Neural crest cell (in vitro differentiated cells): ENCODE measurements at regions not wholly inside any gene's neighbourhood (a gene's known extent, or its start where the extent isn't known, plus 50 kb on each side); places are given as distances from the start of the nearest gene placed in this dataset.
"Not testable (repeated sequence)": the region's sequence is repeated elsewhere in the genome, so short reads cannot be mapped to it uniquely, and the experiment has no call there.

Source experiments
- DNase-seq: peaks from one replicate; pipeline ENCODE4 v3.0.0; 2021; ENCODE audit warnings: low read depth, mixed read lengths, low spot score
- H3K27ac Mint-ChIP-seq: one replicate; pipeline ENCODE4 v1.8.0; 2021; ENCODE audit warnings: mild to moderate bottlenecking, mixed read lengths; ENCODE audit not compliant: unreplicated experiment
- H3K27me3 Mint-ChIP-seq: 2 replicates; pipeline ENCODE4 v1.8.0; 2021; ENCODE audit warnings: low read depth, mild to moderate bottlenecking, mixed read lengths
- H3K36me3 Mint-ChIP-seq: 2 replicates; pipeline ENCODE4 v1.8.0; 2021; ENCODE audit warnings: low read depth, mild to moderate bottlenecking, mixed read lengths
- H3K4me1 Mint-ChIP-seq: 2 replicates; pipeline ENCODE4 v1.8.0; 2021; ENCODE audit warnings: mixed read lengths
- H3K4me3 Mint-ChIP-seq: one replicate; pipeline ENCODE4 v1.8.0; 2021; ENCODE audit warnings: mild to moderate bottlenecking, mixed read lengths
- H3K9me3 Mint-ChIP-seq: 2 replicates; pipeline ENCODE4 v1.8.0; 2021; ENCODE audit warnings: mixed read lengths

DNA sequence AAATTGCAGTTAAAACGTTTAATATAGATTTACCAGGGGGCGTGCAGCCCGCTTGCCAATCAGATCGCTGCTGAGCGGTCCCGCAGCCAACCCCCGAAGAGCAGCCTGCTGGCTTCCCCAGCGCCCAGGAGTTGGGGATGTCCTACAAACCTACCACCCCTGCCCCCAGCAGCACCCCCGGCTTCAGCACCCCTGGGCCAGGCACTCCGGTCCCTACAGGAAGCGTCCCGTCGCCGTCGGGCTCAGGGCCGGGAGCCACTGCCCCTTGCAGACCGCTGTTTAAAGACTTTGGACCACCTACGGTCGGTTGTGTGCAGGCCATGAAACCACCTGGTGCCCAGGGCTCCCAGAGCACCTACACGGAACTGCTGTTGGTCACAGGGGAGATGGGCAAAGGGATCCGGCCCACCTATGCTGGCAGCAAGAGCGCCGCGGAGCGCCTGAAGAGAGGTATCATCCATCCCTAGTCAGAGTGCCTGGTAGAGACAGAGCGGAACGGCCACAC, 1654.9 kb downstream of the SPATA31A7 start:
- H3K4me3 Mint-ChIP-seq, DNase-seq, H3K9me3 Mint-ChIP-seq, H3K4me1 Mint-ChIP-seq, H3K36me3 Mint-ChIP-seq, H3K27ac Mint-ChIP-seq: not testable (repeated sequence)
- peaks cover 53% of the 10 kb centered on the region for H3K27me3 Mint-ChIP-seq

DNA sequence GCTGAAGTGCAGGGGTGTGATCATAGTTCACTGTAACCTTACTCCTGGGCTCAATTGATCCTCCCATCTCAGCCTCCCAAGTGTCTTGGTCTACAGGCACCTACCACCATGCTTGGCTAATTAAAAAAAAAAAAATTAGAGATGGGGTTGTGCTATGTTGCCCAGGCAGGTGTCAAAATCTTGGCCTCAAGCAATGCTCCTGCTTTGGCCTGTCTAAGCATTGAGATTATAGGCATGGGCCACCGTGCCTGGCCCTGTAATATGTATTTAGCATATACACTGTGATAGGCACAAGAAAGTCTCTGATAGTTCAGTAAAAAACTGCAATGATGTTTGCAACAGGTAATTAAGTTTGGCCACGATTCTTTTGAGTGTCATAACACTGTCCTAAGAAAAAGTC, 1658.4 kb downstream of the SPATA31A7 start:
- H3K27ac Mint-ChIP-seq, H3K9me3 Mint-ChIP-seq, H3K4me1 Mint-ChIP-seq, H3K36me3 Mint-ChIP-seq, H3K4me3 Mint-ChIP-seq, DNase-seq: not testable (repeated sequence)
- peaks cover 60% of the 10 kb centered on the region for H3K27me3 Mint-ChIP-seq

DNA sequence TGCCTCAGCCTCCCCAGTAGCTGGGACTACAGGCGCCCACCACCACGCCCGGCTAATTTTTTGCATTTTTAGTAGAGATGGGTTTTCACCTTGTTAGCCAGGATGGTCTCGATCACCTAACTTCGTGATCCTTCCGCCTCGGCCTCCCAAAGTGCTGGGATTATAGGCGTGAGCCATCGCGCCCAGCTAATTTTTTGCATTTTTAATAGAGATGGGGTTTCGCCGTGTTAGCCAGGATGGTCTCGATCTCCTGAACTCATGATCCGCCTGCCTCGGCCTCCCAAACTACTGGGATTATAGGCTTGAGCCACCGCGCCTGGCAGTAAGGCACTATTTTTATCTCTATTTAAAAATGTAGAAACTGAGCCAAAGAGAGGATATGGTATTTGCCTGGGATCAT, 1660.2 kb downstream of the SPATA31A7 start:
- H3K9me3 Mint-ChIP-seq, H3K36me3 Mint-ChIP-seq, H3K27ac Mint-ChIP-seq, H3K4me1 Mint-ChIP-seq, DNase-seq, H3K4me3 Mint-ChIP-seq: not testable (repeated sequence)
- H3K27me3 Mint-ChIP-seq = peaks cover 61% of the 10 kb centered on the region

DNA sequence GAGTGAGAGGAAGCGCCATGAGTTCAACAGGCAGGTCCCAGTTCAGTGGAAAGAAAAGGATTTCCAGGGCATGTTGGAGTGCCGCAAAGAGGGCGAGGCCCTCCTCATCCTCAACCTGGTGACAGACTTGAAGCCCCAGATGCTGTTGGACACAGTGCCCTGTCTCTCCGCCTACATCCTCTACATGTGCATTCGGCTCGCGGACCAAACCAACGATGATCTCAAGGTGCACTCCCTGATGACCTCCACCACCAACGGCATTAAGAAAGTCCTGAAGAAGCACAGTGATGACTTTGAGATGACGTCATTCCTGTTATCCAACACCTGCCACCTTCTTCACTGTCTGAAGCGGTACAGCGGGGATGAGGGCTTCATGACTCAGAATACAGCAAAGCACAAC, 1667.4 kb downstream of the SPATA31A7 start:
- H3K27me3 Mint-ChIP-seq = peaks cover 75% of the 10 kb centered on the region
- H3K4me1 Mint-ChIP-seq, H3K9me3 Mint-ChIP-seq, H3K4me3 Mint-ChIP-seq, H3K27ac Mint-ChIP-seq, H3K36me3 Mint-ChIP-seq, DNase-seq: not testable (repeated sequence)

DNA sequence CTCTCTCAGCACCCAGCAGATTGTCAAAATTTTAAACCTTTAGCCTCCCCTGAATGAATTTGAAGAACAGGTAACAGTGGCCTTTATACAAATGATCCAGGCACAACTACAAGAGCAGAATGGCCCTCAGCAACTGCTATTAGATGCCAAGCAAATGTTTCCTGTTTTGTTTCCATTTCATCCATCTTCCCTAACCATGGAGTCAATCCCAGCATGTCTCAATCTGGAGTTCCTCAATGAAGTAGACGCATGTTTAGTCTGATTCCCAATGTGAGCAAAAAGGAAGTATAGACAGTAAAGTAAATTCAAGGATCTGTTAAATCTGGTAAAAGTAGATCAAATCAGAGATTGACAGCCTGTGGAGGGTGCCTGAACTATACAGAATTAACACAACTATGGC, 1668.4 kb downstream of the SPATA31A7 start:
- not testable (repeated sequence) for H3K36me3 Mint-ChIP-seq, H3K9me3 Mint-ChIP-seq, DNase-seq, H3K27ac Mint-ChIP-seq, H3K4me1 Mint-ChIP-seq, H3K4me3 Mint-ChIP-seq
- peaks cover 76% of the 10 kb centered on the region for H3K27me3 Mint-ChIP-seq

DNA sequence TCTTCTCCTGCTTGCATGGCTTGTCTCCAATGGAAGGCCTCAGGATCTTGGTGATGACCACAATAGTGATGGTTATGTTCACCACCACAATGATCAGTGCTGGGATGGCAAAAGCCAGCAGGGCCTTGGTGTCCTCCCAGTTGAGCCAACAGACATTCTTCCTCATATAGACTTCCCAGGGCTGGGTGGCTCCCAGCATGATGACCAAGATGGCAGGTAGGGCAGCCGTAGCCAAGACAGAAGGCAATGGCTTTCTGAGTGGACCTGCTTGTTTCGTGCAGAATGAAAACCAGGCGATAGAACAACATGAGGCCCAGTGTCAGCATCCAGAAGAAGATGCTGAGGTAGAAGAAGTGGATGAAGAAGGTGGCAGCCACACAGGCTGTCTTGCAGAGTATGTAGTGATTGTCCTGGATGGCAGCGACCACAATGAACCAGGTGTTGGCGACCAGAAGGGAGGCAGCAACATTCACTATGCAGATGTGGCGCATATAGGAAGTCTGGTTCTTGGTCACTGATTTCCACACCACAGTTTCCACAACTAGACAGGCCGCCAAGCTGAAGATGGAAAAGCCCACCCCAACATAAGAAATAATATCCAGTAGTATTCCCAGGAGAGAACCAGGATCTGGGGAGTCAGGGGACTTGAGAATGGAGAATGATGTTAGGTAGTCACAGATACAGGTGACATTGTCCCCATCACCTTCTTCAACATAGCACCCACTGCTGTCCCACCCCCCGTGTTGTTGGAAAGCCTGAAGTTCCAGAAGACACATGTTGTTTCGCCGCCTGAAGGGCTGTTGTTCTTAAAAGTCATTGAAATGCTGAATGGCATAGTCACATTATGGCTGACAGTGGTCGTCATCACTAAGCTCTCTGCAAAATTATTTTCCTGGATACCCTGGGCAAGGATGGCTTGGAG, 1671.4 kb downstream of the SPATA31A7 start:
- not testable (repeated sequence) for H3K36me3 Mint-ChIP-seq, H3K27ac Mint-ChIP-seq, H3K4me1 Mint-ChIP-seq, H3K4me3 Mint-ChIP-seq, DNase-seq, H3K9me3 Mint-ChIP-seq
- H3K27me3 Mint-ChIP-seq = peaks cover 84% of the 10 kb centered on the region

DNA sequence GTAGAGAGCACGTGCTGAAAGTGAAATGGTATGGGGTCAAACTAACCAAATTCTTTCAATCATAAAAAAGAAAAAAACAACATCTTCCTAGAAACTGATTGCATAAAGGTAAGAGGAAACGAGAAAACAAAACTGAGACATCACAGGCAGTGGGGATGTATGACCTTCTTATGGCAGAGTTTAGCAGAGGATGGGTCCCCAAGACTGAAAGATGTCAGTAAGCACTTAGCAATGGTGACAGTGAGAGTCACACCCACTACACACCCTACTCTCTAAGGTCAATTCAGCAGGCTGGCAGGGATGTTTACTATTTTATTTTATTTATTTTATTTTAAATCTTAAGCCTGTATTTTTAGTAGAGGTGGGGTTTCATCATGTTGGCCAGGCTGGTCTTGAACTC, 1672.3 kb downstream of the SPATA31A7 start:
- not testable (repeated sequence) for H3K27ac Mint-ChIP-seq, H3K9me3 Mint-ChIP-seq, DNase-seq, H3K4me1 Mint-ChIP-seq, H3K4me3 Mint-ChIP-seq, H3K36me3 Mint-ChIP-seq
- peaks cover 88% of the 10 kb centered on the region for H3K27me3 Mint-ChIP-seq

DNA sequence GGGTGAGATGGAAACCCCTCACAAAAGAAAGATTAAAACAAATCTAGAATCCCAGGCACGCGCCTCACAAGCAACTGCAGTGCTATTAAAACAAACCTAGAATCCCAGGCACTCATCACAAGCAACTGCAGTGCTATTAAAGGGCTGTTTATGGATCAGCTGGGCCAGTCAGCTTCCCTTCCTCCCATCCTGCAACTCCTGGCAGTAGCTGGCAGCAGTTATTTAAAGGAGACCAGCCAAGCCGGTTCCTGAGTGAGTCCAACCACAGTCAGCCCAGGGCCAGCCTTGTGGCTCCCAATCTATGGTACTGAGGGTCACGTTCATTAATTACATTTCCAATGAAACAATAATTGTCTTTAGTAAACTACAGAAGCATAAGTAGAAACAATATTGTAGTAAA, 1673.5 kb downstream of the SPATA31A7 start:
- DNase-seq, H3K4me3 Mint-ChIP-seq, H3K4me1 Mint-ChIP-seq, H3K9me3 Mint-ChIP-seq, H3K27ac Mint-ChIP-seq, H3K36me3 Mint-ChIP-seq: not testable (repeated sequence)
- H3K27me3 Mint-ChIP-seq = peaks cover 91% of the 10 kb centered on the region

DNA sequence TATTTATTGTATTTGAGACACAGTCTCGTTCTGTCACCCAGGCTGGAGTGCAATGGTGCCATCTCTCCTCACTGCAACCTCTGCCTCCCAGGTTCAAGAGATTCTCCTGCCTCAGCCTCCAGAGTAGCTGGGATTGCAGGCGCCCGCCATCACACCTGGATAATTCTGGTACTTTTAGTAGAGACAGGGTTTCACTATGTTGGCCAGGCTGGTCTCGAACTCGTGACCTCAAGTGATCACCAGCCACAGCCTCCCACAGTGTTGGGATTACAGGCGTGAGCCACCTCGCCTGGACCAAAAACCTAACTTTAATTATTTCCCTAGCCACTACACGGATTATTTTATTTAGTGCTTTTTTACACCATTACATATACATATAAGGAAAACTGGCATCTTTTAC, 1674.0 kb downstream of the SPATA31A7 start:
- not testable (repeated sequence) for H3K36me3 Mint-ChIP-seq, H3K4me1 Mint-ChIP-seq, H3K27ac Mint-ChIP-seq, H3K9me3 Mint-ChIP-seq, H3K4me3 Mint-ChIP-seq, DNase-seq
- peaks cover 93% of the 10 kb centered on the region for H3K27me3 Mint-ChIP-seq

DNA sequence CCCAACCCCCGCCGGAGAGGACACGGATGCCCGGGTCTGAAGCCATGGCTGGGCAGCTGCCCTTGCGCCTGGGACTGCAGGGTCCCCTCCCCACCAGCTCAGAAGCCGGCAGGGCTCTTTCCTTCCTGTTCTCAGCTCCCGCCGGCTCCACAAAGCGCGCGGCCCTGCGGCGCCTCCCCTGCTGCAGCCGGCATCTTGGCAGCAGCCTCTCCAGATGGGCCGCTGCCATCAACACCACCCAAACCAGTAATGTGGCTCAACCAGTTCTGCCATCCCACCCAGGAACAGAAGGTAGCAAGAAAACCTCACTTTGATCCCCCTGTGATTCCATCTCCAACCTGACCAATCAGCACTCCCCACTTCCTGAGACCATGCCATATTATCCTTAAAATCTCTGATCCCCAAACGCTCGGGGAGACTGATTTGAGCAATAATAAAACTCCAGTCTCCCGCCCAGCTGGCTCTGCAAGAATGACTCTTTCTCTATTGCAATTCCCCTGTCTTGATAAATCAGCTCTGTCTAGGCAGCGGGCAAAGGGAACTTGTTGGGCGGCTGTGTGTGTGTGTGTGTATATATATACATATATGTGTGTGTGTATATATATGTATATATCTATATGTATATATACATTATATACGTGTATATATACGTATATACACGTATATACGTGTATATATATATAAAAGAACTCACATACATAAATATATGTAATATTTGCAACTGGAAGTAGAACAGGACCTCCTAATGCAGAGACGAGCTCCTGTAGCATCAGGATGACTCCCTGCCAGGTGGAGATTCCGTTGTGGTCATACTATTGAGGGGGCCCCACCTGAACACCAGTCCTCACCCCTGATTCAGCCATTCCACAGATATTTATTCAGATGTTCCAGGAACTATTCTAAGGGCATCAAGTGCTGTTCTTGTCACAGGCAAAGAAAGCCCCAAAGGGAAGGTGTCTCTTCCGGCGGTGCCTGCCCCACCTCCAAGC, 1674.9 kb downstream of the SPATA31A7 start:
- H3K9me3 Mint-ChIP-seq, H3K4me1 Mint-ChIP-seq, H3K36me3 Mint-ChIP-seq, DNase-seq: not testable (repeated sequence)
- Mint-ChIP-seq H3K4me3 (peak overlapping the region; percentile 74), H3K27ac (peak overlapping the region; percentile 15), H3K27me3 (peaks cover 96% of the 10 kb centered on the region)

DNA sequence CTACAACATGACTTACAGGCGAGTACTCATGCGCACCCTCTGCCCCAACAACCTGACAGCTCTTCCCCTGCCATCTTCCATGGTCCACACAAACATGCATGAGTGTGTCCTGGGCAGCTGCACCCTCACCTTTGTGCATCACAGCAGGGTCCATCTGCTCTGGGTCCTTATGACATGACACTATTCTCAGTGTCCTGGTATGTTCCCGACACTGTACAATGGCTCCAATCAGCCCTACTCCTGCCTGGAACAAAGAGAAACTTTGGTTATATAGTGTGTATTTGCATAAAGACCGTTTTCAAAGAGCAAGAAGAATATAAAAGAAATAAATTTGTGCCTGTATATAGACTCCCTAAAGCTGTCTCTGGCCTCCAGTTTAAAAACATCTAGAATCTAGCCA, 1679.2 kb downstream of the SPATA31A7 start:
- not testable (repeated sequence) for H3K27ac Mint-ChIP-seq, H3K36me3 Mint-ChIP-seq, H3K9me3 Mint-ChIP-seq, H3K4me3 Mint-ChIP-seq, DNase-seq, H3K4me1 Mint-ChIP-seq
- peaks cover 95% of the 10 kb centered on the region for H3K27me3 Mint-ChIP-seq

DNA sequence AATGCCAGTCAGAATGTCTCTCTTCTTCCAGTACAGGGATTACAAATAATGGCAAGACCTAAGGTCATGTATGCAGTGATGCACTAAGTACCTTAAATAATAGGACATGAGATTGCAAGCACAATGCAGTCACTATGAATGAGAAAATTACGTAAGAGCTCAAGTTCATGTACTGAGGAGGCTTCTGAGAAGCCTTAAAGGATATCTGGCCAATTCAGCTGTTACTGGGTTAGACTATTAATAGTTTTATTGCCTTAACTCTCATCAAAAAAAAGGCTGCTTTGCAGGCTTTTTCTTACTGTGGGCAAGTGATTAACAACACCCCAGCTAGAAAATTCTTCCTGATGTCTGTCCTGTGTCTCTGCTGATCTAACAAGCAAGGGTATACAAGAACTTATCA, 1681.9 kb downstream of the SPATA31A7 start:
- DNase-seq, H3K27ac Mint-ChIP-seq, H3K9me3 Mint-ChIP-seq, H3K36me3 Mint-ChIP-seq, H3K4me1 Mint-ChIP-seq, H3K4me3 Mint-ChIP-seq: not testable (repeated sequence)
- peaks cover 89% of the 10 kb centered on the region for H3K27me3 Mint-ChIP-seq

DNA sequence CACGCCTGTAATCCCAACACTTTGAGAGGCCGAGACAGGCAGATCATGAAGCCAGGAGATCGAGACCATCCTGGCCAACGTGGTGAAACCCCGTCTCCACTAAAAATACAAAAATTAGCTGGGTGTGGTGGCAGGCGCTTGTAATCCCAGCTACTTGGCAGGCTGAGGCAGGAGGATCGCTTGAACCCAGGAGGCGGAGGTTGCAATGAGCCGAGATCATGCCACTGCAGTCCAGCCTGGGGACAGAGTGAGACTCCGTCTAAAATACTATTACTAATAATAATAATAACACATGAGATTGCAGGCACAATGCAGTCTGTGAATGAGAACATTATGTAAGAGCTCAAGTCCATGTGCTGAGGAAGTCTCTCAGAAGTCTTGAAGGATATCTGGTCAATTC, 1684.4 kb downstream of the SPATA31A7 start:
- H3K9me3 Mint-ChIP-seq, H3K36me3 Mint-ChIP-seq, H3K4me1 Mint-ChIP-seq, DNase-seq, H3K4me3 Mint-ChIP-seq, H3K27ac Mint-ChIP-seq: not testable (repeated sequence)
- H3K27me3 Mint-ChIP-seq = peaks cover 77% of the 10 kb centered on the region
